Hepatocyte (in vitro differentiated cells): ENCODE measurements at regions not wholly inside any gene's neighbourhood (a gene's known extent, or its start where the extent isn't known, plus 50 kb on each side); places are given as distances from the start of the nearest gene placed in this dataset.

Experiments
- DNase-seq: peaks from one replicate; pipeline ENCODE4 v3.0.0-alpha.2; 2016; ENCODE audit warnings: low spot score
- H2AFZ ChIP-seq: fragments of 200-600 bp; sonication (generic); 2 replicates; pipeline ENCODE4 v1.6.0; 2016; ENCODE audit warnings: antibody characterized with exemption, mild to moderate bottlenecking
- H3K27ac ChIP-seq: fragments of 200-600 bp; sonication (generic); 2 replicates; pipeline ENCODE4 v1.5.1; 2016; ENCODE audit warnings: mild to moderate bottlenecking
- H3K27me3 ChIP-seq: fragments of 200-600 bp; sonication (generic); 2 replicates; pipeline ENCODE4 v1.6.1; 2016
- H3K36me3 ChIP-seq: fragments of 200-600 bp; sonication (generic); replicated peaks from 2 replicates; pipeline ENCODE4 v1.5.1; 2016; ENCODE audit warnings: low read depth; ENCODE audit not compliant: insufficient read depth
- H3K4me1 ChIP-seq: fragments of 200-600 bp; sonication (generic); 2 replicates; pipeline ENCODE4 v1.5.1; 2016; ENCODE audit warnings: mild to moderate bottlenecking, moderate library complexity; ENCODE audit not compliant: insufficient read depth
- H3K4me2 ChIP-seq: fragments of 200-600 bp; sonication (generic); 2 replicates; pipeline ENCODE4 v1.6.0; 2016
- H3K4me3 ChIP-seq: fragments of 200-600 bp; sonication (generic); 2 replicates; pipeline ENCODE4 v1.5.1; 2016; ENCODE audit warnings: mild to moderate bottlenecking
- H3K79me2 ChIP-seq: fragments of 200-600 bp; sonication (generic); 2 replicates; pipeline ENCODE4 v1.6.0; 2017; ENCODE audit warnings: mild to moderate bottlenecking
- H3K9me2 ChIP-seq: fragments of 200-600 bp; sonication (generic); replicated peaks from 2 replicates; pipeline ENCODE4 v1.6.0; 2017; ENCODE audit warnings: mild to moderate bottlenecking; ENCODE audit not compliant: insufficient read depth
- H3K9me3 ChIP-seq: fragments of 200-600 bp; sonication (generic); 2 replicates; pipeline ENCODE4 v1.5.1; 2016; ENCODE audit warnings: low read depth, mild to moderate bottlenecking
- H4K20me1 ChIP-seq: fragments of 200-600 bp; sonication (generic); 2 replicates; pipeline ENCODE4 v1.6.0; 2016; ENCODE audit warnings: mild to moderate bottlenecking; ENCODE audit not compliant: insufficient read depth, poor library complexity, severe bottlenecking
- EZH2 ChIP-seq: fragments of 200-600 bp; sonication (generic); IDR thresholded peaks from 2 replicates; pipeline ENCODE4 v1.6.1; 2016; ENCODE audit warnings: antibody characterized with exemption, mild to moderate bottlenecking, borderline replicate concordance
- EZH2phosphoT487 ChIP-seq: fragments of 200-600 bp; sonication (generic); IDR thresholded peaks from one replicate; pipeline ENCODE4 v1.6.1; 2018; ENCODE audit warnings: antibody characterized with exemption, mild to moderate bottlenecking, low read depth, moderate library complexity; ENCODE audit not compliant: unreplicated experiment, severe bottlenecking
- WGBS: methylation state at CpG from one replicate; pipeline ENCODE4 v1.1.6; 2016; ENCODE audit warnings: low lambda C conversion rate; ENCODE audit errors: missing lambda C conversion rate; 5-methylcytosine and 5-hydroxymethylcytosine counted together
- TF ChIP-seq, protein P1 (sequence below): fragments of 200-600 bp; sonication (generic); IDR thresholded peaks from 2 replicates; pipeline ENCODE4 v1.5.1; 2016; ENCODE audit warnings: antibody characterized with exemption, mild to moderate bottlenecking; ENCODE audit not compliant: poor library complexity

DNA sequence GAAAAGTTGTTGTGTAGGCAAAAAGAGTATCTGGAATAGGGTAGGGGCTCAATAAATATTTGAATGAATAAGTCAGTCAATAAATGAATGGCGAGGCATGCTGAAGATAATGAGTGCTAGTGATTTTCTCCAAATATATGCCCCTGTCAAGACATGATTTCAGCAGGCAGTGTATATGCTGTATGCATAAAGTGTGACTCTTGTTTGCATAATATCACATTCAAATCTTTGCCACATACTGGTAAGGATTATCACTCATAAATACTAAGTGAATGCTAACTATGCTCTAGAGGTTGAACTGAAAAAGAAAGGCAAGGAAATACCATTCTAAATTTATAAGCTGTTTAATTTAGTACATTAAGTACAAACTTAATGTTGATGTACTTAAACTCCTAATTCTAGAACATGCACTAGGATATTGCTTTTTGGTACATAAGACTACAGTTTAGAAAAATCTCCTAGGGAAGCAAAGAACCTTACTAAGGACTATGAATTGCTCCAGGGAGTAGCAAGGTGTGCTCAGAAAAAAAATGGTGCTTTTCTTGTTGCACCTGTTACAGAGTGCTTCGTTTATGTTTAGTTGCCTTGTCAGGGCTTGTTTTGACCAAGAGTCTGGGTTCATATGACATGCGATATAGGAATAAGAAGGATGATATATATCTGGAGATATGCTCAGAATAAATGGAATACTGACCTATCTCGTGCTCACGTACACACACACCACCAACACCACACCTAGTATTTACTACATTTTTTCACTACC, 224.0 kb upstream of the TANK start:
- Histone ChIP-seq H3K79me2 (no peaks in the 10 kb centered on the region), H3K4me3 (no peak overlapping the region), H3K4me2 (no peak overlapping the region), H4K20me1 (no peaks in the 10 kb centered on the region), H3K9me2 (no peaks in the 10 kb centered on the region), H2AFZ (no peak overlapping the region), H3K36me3 (no peaks in the 10 kb centered on the region), H3K4me1 (peaks cover 4% of the 10 kb centered on the region), H3K9me3 (no peaks in the 10 kb centered on the region), H3K27me3 (no peaks in the 10 kb centered on the region), H3K27ac (no peak overlapping the region)
- WGBS, result 91% methylated on average over 5 of the region's 5 CpGs
- TF ChIP-seq EZH2, result no peak
- no peak for DNase-seq

DNA sequence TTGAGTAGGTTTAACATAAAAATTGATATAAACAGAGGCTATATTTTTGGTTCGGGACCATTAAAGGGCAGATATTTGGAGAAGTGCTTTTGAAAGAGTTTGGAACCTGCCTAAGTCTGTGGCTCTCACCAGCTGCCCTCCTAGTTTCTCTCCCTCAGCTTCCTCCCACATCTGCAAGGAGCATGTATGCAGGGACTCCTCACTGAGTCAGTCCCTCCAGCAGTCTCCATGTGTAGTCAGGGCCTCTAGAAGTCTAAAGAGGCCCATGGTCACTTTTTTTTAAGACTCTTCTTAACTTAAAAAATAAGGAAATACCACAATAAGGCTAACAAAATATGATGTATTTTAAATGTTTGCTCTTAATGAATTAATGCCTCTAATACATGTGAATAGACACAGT, 220.0 kb upstream of the TANK start:
- Histone ChIP-seq H3K9me3 (no peaks in the 10 kb centered on the region), H3K4me1 (no peaks in the 10 kb centered on the region), H4K20me1 (no peaks in the 10 kb centered on the region), H3K27ac (no peak overlapping the region), H3K4me3 (no peak overlapping the region), H3K27me3 (no peaks in the 10 kb centered on the region), H2AFZ (no peak overlapping the region), H3K9me2 (no peaks in the 10 kb centered on the region), H3K36me3 (no peaks in the 10 kb centered on the region), H3K79me2 (no peaks in the 10 kb centered on the region), H3K4me2 (no peak overlapping the region)
- TF ChIP-seq EZH2phosphoT487, result no peak
- TF ChIP-seq, protein P1, sequence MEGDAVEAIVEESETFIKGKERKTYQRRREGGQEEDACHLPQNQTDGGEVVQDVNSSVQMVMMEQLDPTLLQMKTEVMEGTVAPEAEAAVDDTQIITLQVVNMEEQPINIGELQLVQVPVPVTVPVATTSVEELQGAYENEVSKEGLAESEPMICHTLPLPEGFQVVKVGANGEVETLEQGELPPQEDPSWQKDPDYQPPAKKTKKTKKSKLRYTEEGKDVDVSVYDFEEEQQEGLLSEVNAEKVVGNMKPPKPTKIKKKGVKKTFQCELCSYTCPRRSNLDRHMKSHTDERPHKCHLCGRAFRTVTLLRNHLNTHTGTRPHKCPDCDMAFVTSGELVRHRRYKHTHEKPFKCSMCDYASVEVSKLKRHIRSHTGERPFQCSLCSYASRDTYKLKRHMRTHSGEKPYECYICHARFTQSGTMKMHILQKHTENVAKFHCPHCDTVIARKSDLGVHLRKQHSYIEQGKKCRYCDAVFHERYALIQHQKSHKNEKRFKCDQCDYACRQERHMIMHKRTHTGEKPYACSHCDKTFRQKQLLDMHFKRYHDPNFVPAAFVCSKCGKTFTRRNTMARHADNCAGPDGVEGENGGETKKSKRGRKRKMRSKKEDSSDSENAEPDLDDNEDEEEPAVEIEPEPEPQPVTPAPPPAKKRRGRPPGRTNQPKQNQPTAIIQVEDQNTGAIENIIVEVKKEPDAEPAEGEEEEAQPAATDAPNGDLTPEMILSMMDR, result no peak
- TF ChIP-seq EZH2, result no peak
- DNase-seq, result no peak
- WGBS, result 88% methylated on average over 1 of the region's 1 CpG

DNA sequence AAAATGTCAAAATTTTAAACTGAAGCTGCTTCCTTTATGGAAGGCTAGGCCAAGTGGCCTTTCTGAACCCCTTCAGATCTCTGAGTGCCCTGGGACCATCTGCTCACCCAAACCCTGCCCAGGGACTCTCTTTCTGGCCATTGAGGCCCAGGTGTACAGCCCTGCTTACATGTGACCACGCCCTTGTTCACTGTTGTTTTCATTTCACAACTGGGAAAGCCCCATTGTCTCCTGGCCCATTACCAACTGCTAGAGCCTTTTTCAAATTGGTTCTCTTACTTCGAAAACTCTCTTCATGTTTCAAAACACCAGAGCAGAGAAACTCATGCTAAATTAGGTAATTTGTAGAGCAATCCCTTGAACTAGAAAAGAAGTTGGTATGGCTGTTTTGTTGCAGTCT, 219.5 kb upstream of the TANK start:
- H3K4me3 ChIP-seq, result no peak overlapping the region
- H3K9me3 ChIP-seq, result no peaks in the 10 kb centered on the region
- H3K4me2 ChIP-seq, result no peak overlapping the region
- TF ChIP-seq EZH2, result no peak
- TF ChIP-seq EZH2phosphoT487, result no peak
- H3K79me2 ChIP-seq, result no peaks in the 10 kb centered on the region
- no peaks in the 10 kb centered on the region for H3K9me2 ChIP-seq
- H3K27ac ChIP-seq, result no peak overlapping the region
- H2AFZ ChIP-seq, result no peak overlapping the region
- no peaks in the 10 kb centered on the region for H3K36me3 ChIP-seq
- H4K20me1 ChIP-seq, result no peaks in the 10 kb centered on the region
- no peak for DNase-seq
- WGBS, result 94% methylated on average over 2 of the region's 2 CpGs
- H3K4me1 ChIP-seq, result no peaks in the 10 kb centered on the region
- no peaks in the 10 kb centered on the region for H3K27me3 ChIP-seq

DNA sequence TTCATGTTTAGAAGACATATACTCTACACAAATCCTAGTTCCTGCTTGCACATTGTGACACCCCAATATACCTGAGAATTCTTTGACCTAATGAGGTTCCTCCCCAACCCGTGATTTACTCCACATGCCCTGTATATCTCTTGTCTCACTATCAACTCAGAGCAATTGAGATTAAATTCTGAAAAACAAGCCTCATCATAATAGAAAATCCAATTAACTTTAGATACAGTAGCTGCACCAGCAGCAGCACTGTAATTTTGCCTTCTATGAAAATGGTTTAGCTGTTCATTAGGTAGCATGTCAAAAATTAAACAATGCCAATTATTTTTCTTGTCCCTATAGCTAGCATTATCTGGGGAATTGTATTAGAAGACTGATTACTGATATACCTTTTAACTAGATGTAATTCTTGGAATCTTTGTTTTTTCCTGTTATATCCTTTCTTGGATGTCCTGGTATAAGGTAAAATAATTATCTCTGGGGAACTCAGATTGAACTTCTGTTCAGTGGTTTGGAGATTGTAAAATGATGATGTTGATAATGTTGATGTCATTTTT, 218.9 kb upstream of the TANK start:
- H3K4me1 ChIP-seq, result no peaks in the 10 kb centered on the region
- H3K36me3 ChIP-seq, result no peaks in the 10 kb centered on the region
- no peaks in the 10 kb centered on the region for H3K9me2 ChIP-seq
- TF ChIP-seq, protein P1, result no peak
- no peak for TF ChIP-seq EZH2
- no peak for TF ChIP-seq EZH2phosphoT487
- H3K27me3 ChIP-seq, result no peaks in the 10 kb centered on the region
- no peak overlapping the region for H2AFZ ChIP-seq
- no peak for DNase-seq
- 74% methylated on average over 1 of the region's 1 CpG for WGBS
- H4K20me1 ChIP-seq, result no peaks in the 10 kb centered on the region
- no peak overlapping the region for H3K27ac ChIP-seq
- H3K79me2 ChIP-seq, result no peaks in the 10 kb centered on the region
- H3K4me3 ChIP-seq, result no peak overlapping the region
- no peaks in the 10 kb centered on the region for H3K9me3 ChIP-seq
- H3K4me2 ChIP-seq, result no peak overlapping the region
